HG03103 (cell line): ENCODE measurements at regions not wholly inside any gene's neighbourhood (a gene's known extent, or its start where the extent isn't known, plus 50 kb on each side); places are given as distances from the start of the nearest gene placed in this dataset.
"Not testable (repeated sequence)": the region's sequence is repeated elsewhere in the genome, so short reads cannot be mapped to it uniquely, and the experiment has no call there.

Experiments used
- ATAC-seq: cut with Tn5 transposase; IDR thresholded peaks from one replicate; pipeline ENCODE4 v1.9.1; 2021; ENCODE audit warnings: low read depth; ENCODE audit not compliant: unreplicated experiment

- no peak for ATAC-seq
These were observed 473.4 kb downstream of the AACS start for GRCh38 chr12:125538401-125539199.

- ATAC-seq, result no peak
These were observed 475.5 kb downstream of the AACS start for GRCh38 chr12:125540580-125541204.

GRCh38 chr12:125544960-125545359 is 479.7 kb downstream of the AACS start:
- ATAC-seq, result no peak

GRCh38 chr12:125549171-125549570 is 483.9 kb downstream of the AACS start:
- ATAC-seq, result no peak

- no peak for ATAC-seq
These were observed 484.6 kb downstream of the AACS start for GRCh38 chr12:125549836-125550235.

- no peak for ATAC-seq
These were observed 487.1 kb downstream of the AACS start for GRCh38 chr12:125552295-125552694.

- ATAC-seq, result not testable (repeated sequence)
These were observed 495.8 kb downstream of the AACS start for GRCh38 chr12:125561008-125561407.

- no peak for ATAC-seq
These were observed 499.5 kb downstream of the AACS start for GRCh38 chr12:125564753-125565152.

- ATAC-seq, result no peak
These were observed 502.3 kb downstream of the AACS start for GRCh38 chr12:125567581-125567980.

GRCh38 chr12:125568306-125568705 is 503.1 kb downstream of the AACS start:
- no peak for ATAC-seq

GRCh38 chr12:125573271-125573670 is 508.0 kb downstream of the AACS start:
- no peak for ATAC-seq

GRCh38 chr12:125577334-125577733 is 512.1 kb downstream of the AACS start:
- no peak for ATAC-seq

- ATAC-seq, result no peak
These were observed 514.7 kb downstream of the AACS start for GRCh38 chr12:125579916-125580315.

GRCh38 chr12:125583071-125583470 is 517.8 kb downstream of the AACS start:
- no peak for ATAC-seq

GRCh38 chr12:125586441-125586840 is 521.2 kb downstream of the AACS start:
- ATAC-seq, result no peak

- no peak for ATAC-seq
These were observed 528.0 kb downstream of the AACS start for GRCh38 chr12:125593269-125593668.

GRCh38 chr12:125604976-125605375 is 539.7 kb downstream of the AACS start:
- no peak for ATAC-seq

- no peak for ATAC-seq
These were observed 541.1 kb downstream of the AACS start for GRCh38 chr12:125606312-125606711.

- ATAC-seq, result no peak
These were observed 545.1 kb downstream of the AACS start for GRCh38 chr12:125610292-125610691.

- no peak for ATAC-seq
These were observed 545.7 kb downstream of the AACS start for GRCh38 chr12:125610971-125611370.

GRCh38 chr12:125614058-125614457 is 548.8 kb downstream of the AACS start:
- ATAC-seq, result no peak

GRCh38 chr12:125619723-125620122 is 554.5 kb downstream of the AACS start:
- no peak for ATAC-seq
